Stimulated activated CD8-positive, alpha-beta memory T cell treated with anti-CD3 and anti-CD28 coated beads, Interleukin-15, amount 100 ng/mL, for 48 hours (primary cell): ENCODE measurements at regions not wholly inside any gene's neighbourhood (a gene's known extent, or its start where the extent isn't known, plus 50 kb on each side); places are given as distances from the start of the nearest gene placed in this dataset.
"Not testable (repeated sequence)": the region's sequence is repeated elsewhere in the genome, so short reads cannot be mapped to it uniquely, and the experiment has no call there.

Source experiments
- DNase-seq, 2 donors: peaks; one replicate each; pipeline ENCODE4 v3.0.0-alpha.2; 2020; ENCODE audit warnings: low read depth in 2 of 2

DNA sequence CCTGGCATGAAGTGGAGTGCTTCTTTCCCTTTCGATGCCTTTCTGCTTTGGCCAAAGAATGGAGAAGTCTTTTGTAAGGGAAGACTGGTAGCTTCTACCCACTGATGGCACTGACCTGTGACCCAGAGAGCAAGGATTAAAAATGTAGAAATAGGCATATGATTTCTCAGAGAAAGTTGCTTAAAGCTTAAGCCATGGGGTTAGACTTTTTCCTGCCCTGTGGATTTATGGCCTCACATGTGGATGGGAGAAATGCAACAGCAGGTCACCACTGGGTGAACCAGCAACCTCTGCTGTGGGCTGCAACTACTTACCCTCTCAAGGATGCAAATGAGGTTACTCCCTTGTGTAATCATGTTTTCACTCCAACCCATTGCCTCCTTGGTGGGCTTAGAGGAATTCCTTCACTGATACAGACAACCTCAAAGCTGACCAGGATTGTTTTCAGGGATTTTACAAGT, 86.7 kb upstream of the CDC42EP3 start:
- DNase-seq, result not testable (repeated sequence)

DNA sequence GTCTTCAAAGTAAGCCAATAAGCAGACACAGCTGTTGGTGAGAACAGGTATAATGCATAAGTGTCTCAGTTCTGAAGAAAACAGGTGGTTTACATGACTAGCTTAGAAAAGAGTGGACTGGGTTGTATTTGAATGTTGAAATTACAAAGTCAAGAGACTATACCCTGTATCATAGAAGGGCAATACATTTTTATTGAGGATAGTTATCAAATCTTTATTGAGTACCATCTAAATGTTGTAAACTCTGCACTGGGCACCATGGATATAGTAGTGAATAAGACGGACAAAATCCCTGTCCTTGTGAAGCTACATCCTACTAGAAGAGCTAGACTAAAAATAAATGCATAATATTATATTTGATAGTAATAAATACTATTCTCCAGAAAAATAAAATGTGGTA, 88.5 kb upstream of the CDC42EP3 start:
- DNase-seq, result not testable (repeated sequence)

DNA sequence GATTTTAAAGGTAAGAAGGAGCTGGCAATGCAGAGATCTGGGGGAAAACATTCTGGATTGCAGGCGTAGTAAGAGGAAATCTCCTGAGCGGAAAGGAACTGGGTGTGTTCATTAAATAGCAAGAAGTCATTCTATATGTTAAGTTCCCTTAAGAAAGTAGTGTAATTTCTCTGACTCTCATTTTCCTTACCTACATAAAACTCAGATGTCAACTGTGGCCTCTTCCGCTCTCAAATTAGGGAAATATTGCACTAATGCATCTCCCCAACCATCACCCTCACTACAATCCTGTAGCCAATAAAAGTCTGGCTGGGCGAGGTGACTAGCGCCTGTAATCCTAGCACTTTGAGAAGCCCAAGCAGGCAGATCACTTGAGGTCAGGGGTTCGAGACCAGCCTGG, 89.0 kb upstream of the CDC42EP3 start:
- no peak for DNase-seq

DNA sequence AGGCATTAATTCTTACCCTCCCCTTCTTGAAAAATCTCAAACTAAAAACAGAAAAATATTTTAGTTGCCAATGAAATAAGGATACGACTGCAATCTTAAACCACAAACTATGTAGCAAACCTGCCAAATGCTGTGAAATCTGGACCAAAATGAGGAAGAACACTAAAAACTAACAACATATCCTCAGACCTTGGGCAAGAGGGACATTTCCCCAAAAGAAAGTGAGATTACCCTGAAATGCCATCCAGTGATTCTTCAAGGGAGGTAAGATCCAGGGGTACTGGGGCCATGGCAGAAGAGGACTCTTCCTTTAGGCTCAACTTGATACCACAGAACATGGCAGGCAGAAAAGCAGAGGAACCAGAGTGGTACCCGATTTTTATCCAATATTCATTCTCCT, 90.8 kb upstream of the CDC42EP3 start:
- not testable (repeated sequence) for DNase-seq

DNA sequence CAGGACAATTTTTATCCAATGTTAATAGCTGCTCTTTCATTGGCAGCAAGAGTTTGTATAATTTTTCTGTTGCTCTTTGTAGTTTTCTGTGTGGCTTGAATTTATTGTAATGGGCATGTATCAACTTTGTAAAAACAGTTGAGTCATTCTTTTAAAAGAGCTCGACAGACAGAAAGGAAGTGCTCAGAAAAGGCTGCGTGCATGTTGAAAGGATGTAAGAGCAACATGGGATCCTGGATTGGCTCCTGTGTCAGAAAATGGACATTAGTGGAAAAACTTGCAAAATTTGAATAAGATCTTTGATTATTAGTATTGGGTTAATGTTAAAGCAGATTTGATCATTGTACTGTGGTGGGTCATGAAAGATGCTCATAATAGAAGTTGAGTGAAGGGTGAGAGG, 93.3 kb upstream of the CDC42EP3 start:
- no peak for DNase-seq

DNA sequence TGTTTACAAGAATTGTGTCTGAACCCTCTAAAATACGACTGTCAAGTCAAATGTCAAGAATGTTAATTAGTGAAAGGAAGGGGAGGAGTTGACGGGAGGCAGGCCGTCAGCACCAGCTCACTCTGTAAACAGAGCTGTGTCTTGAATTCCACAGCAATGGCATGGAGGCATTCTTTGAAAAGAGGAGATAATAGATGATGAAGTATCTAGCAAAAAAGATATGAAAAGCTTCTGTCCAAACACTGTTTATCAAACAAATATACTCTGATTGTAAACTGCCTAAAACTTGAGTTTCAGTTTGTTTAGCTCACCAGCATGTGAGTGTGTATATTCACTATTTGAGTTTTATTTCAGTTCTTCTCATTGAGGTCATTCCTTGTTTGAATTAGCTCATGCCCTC, 94.7 kb upstream of the CDC42EP3 start:
- no peak for DNase-seq

DNA sequence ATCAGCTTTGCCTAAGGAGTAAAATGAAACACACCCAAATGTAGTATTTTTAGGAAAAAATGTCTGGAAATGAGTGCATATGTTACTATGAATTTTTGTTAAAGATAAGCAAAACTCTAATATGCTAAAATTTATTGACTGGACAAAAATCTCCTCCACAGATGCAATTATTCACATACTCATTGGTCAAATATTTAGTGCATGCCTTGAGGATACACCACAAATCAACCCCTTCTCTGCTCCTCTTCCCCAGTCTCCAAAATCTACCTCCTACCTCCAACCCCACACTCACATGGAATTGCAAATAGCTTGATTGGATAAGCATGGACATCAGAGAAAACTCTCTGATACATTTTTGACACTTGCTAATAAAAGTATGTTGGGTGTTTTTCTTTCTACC, 95.6 kb upstream of the CDC42EP3 start:
- DNase-seq, result no peak

DNA sequence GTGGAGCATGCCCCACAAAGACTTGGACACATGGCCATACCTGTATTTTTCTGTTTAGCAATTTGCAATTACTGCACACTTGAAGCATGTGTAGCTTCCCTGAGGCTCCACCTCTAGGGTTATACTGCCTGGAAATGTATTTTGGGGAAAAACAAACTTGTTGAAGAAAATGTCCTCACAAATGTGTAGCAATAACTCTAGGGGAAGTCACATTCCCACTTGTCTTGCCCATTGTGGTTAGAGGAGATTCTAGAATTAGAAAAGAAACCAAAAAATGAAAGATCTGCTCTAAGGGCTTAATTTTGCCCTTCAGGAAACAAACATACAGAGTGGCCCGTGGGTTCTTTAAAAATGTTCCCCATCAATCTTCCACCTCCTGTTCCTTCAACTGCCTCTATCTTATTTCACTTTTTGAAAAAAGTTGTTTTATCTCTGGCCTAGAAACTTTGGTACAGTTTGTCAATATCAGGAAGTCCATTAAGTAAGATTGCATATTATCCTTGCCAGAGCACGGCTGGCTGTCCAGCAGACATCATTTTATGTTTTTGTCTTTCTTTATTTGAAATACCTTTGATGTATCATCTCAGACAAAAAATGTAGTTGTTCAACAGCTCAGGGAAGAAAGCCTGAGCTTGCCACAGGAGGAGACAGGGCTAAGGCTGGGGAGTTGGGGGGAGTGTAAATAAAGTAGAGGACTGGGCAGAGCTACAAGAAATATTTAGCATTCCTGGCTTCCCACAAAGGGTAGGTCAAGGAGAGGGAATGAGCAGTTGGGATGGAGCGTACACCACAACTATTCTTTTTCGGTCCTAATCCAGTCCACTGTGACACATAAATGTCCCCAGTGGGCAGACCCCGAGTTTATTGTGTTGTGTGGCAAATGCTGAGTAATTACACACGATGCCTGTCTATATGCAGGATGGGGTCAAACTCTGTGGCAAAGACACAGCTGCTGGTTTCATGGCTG, 96.8 kb upstream of the CDC42EP3 start:
- DNase-seq, result no peak

DNA sequence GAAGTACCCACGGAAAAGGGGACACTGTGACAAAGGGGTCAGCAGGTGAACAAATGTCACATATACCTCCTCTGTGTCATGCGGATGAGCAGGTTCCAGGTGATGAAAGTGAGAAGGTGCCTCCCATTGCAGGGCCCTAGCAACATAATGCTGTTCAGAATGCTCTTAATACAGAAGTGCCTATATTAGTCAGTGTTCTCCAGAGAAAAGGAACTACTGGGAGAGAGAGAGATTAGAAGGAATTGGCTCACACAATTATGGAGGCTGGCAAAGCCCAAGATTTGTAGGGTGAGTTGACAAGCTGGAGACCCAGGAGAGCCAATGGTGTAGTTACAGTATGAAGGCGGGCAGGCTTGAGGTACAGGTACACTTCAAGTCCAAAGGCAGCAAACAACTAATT, 98.1 kb upstream of the CDC42EP3 start:
- DNase-seq, result no peak

DNA sequence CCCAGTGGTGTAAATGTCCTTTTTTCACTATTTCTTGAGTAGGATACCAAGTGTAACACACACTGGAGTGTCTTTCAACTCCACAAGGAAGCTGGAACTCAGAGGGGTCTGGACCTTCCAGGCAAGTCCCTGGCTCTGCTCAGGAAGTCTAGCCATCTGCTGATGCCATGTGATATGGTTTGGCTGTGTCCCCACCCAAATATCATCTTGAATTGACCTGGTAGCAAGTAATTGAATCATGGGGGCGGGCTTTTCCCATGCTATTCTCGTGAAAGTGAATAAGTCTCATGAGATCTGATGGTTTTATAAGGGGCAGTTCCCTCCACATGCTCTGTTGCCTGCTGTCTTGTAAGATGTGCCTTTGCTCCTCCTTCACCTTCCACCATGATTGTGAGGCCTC, 99.4 kb upstream of the CDC42EP3 start:
- DNase-seq, result no peak

DNA sequence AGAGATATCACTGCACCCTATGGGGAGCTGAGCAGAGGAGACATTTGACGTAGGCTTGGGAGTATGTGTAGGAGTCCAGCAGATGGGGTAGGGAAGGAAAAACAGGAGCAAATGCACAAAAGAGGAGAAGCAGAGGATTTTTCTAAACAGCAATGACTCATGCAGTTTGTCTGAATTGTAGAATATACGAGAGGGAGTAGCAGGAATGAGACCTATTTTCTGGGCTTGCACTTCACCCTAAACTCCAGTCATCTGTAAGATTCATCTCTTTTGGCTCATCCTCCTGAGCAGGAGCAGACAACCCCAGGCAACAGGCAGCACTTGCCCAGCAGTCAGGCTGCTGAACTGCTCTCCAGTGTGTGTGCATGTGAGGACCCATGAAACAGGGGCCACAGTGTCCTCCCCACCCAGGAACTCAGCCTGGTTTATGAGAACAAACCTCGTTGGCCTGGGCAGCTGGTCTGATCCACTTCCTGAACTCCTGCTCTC, 100.2 kb upstream of the CDC42EP3 start:
- no peak for DNase-seq

DNA sequence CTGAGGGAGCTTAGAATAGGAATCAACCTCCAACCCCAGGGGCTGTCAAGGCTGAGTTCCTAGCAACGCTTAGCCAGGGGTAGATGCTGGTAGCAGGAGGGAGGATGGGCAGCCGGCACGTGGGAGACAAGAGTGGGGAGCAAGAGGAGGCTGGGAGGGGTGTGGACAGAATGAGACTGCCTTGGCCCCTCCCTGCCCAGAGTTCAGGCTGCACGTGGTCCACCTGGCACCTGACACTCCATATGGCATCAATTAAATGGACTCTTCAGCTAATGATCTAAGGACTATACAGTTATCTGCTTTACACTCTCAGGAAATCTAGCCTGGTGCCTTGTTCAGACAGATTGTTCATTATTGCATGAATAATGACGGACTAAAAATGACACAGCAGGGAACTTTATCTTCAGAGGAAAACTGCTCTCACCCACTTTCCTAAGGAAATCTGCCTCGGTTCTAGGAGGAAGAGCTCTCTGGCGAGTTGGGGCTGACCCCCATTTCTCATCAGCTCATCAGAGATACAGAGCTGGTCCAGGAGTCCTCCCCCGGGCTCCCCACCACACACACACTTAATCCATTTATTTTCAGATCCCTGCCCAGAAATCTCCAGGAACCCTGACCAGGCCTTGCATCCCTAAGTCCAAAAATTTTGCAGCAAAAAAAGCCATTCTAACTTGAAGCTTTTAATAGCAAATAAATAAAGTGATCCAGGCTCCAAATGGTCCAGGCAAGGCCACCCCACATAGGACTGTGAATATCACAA, 102.1 kb upstream of the CDC42EP3 start:
- no peak for DNase-seq

DNA sequence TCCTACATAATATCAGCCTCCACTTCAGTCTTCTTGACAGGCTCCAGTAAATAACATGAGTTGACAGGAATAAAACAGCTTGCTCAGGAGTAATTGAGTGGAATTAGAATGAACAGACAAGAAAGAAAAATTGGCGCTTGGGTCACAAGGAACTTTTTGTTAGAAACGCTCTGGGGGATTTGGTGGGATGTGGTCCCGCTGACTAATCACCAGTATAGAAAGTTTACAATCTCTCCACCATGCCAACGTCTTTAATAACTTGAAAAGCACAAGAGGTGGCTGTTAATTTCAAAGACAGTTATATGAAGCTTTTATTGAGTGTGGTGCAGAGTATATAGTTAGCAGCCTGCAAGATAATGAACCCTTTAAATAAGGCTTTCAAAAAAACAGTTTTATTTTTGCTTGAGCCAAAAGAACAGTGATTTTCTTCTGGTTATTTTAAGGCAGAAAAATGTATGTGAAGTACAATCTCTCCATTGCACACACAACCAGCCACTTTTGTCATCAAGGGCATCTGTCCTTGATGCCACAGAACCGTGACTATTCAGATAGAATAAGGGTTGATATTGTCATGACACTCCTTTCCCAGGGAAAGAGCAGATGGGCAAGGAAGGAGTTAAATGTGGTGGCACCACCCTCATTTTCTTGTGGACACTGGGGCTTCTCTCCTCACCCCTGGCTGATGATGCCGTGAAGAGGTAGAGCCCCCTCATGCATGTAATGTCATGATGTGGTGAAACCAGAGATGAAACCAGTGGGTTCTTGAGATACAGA, 102.9 kb upstream of the CDC42EP3 start:
- not testable (repeated sequence) for DNase-seq

DNA sequence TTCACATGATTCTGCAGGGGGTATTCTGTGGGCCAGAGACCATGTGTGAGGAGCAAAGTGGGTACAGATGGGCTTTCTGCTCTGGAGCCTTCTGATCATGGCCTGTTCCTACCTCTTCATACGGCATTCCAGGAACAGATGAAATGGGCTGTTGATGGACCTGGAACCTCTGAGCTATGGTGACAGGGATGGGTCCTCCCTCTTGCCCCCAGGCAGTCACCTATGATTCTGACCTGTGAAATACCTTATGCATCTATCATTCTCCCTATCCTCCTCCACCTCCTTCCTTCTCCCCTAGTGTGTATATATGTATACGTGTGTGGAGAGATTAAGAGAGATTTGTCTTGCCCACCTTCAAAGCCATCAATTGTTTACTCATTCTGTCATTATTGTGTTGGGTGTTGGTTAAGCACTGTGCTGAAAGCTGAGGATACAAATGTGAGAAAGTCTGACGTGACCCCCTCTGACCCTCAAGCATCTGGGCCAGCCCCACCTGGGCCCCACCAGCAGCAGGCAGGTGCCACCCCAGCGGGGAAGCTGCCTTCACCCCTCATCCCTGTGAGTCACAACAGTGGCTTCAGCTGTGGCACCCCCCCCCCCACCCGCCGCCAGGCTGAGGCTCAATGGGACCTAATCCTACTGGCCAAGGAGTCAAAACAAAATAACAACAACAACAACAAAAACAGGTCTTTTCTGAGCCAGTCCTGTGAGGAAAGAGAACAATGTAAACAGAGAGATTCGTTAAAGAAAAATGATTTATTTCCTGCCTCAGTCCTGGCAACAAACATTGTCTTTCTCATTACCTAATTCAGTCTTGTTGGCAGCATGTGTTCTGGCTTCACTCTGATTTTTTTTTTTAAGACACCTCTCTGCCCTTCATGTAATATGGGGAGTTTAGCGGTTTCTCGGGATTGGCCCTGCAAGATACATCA, 103.8 kb upstream of the CDC42EP3 start:
- DNase-seq, result no peak

DNA sequence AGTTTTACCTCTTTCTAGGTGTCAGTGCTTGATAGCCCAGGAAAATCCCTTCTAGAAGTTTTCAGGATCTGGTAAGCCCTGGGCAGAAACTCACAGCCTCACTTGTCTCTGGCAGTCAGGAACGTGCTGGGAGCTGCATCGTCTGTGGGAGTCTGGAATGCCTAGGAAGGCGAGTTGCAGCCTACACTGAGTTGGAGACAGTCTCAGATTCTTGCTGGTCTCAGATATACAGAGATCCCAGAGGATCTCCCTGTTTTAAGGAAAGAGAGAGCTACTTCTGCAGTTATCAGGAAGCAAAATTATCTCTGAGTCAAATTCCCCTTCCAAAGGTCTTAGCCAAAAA, 104.4 kb upstream of the CDC42EP3 start:
- no peak for DNase-seq

DNA sequence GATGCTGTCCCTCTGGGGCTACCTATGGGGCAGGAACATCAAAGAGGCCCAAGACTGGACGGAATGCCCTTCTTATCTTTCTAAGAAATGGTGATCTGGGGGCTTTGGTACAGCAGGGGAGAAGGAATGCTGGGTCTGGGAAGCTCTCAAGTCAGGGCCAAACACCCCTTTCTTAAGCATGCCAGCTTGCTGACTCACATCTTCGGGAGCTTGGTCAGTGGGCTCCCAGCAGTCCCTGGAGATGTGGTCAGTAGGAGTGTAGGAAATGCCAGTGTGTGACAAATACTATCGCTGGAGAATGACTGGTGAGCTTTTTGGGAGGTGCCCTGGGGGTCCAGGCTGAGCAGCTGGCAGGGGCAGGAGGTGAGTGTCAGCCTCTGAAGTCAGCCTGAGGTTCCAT, 105.0 kb upstream of the CDC42EP3 start:
- DNase-seq, result no peak

DNA sequence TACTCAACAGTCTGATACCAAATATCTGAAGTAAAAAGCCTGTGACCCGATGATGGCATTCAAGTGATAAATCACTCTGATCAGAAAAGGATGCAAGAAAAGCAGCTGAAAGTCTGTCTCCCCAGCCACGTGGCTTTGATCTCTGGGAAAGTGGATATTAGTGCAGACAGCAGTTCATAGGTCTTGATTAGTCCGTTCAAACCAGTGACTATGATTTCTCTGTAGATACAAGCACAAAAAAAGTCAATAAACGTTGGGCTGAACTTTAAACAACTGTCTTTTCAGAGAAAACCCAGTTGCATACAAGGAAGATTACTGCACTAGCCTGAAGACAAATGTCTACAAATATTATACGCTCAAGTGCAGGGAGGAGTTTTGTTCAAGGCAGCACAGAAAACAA, 107.7 kb upstream of the CDC42EP3 start:
- no peak for DNase-seq

DNA sequence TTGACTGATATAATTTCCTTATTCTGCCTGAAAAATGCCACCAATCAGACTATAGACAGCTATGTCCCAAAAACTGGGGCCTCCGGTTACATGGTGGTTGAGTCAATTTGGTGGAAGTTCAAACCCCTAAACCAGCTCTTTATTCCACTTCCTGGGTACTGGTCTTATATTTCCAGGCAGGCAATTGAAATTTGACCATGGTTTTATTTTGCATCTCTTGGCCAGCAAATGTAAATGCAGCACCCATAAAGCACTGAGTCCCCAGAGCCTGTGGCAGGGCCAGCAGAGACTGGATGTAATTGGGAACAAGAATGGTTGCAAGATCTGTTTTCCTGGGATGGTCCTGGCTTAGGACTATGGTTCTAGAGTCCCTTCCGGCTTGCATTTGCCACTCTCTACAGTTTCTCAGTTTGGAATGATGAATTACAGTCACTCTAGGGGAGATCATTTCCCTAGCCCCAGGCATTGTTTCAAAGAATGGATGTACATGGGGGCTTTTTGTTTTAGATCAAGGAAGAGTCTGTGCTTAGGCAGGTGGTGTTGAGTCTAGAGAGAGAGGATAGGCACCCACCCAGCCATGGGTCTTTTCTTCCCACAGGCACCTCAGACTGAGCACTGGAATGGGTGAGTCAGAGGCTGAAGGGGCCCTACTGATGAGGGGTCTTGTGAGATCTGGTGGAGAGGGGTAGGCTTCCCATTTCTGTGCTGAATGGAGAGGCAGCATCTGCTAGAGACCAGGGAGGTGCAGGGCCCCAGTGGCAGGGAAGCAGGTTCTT, 108.4 kb upstream of the CDC42EP3 start:
- DNase-seq, result no peak

DNA sequence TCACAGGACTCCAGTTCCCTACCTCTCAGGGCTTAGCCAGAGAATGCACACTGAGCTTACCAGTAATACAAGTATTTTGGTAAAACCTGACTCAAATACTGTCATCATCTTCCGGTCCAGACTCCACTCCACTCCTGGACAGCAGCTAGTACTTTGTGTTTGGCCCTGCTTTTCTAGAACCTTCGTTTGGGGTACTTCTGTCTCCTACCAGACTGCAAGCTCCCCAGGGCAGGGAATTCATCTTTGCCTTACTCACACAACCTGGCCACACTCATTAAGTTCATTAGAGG, 108.9 kb upstream of the CDC42EP3 start:
- no peak for DNase-seq

DNA sequence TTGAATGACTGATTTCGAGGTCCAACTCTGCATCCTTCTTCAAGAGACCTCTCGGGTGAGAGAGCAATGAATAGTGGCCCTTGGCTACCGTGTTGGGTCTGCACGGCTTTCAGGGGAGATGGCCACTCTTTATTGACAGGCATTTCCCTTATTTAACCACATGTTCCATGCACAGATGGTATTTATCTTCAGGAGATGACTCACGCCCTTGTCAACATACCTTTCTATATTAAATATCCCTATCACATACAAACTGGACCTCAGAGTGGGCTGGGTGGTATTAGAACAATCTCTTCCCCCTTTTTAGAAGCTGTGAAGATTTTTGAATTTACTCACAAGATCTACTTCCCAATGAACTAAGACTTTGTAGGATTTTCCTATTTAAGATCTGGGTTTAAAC, 109.6 kb upstream of the CDC42EP3 start:
- no peak for DNase-seq
